ENCODE measurements at regions not wholly inside any gene's neighbourhood (a gene's known extent, or its start where the extent isn't known, plus 50 kb on each side); places are given as distances from the start of the nearest gene placed in this dataset.
"Not testable (repeated sequence)": the region's sequence is repeated elsewhere in the genome, so short reads cannot be mapped to it uniquely, and the experiment has no call there.

DNA sequence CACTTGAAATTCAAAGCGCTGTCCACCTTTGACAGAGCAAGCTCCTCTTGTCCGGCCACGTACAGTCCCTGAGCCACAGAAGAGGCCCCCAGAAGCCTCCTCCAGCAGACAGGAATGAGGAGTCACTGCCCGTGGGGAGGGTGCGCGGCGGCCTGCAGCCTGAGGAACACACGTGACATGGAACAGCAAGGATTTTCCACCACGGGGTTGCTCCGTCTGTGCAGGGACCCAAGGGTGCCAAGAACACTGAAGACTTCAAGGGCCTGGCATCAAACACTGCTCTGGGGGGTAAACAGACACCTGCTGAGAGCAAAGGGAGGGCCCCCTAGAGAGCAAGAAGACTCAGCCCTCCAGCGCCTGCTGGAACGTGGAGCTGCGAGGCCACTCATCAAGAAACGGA, 237.9 kb upstream of the SGCG start:
- TF ChIP-seq, protein P1, sequence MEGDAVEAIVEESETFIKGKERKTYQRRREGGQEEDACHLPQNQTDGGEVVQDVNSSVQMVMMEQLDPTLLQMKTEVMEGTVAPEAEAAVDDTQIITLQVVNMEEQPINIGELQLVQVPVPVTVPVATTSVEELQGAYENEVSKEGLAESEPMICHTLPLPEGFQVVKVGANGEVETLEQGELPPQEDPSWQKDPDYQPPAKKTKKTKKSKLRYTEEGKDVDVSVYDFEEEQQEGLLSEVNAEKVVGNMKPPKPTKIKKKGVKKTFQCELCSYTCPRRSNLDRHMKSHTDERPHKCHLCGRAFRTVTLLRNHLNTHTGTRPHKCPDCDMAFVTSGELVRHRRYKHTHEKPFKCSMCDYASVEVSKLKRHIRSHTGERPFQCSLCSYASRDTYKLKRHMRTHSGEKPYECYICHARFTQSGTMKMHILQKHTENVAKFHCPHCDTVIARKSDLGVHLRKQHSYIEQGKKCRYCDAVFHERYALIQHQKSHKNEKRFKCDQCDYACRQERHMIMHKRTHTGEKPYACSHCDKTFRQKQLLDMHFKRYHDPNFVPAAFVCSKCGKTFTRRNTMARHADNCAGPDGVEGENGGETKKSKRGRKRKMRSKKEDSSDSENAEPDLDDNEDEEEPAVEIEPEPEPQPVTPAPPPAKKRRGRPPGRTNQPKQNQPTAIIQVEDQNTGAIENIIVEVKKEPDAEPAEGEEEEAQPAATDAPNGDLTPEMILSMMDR (IDR thresholded peaks at IDR 0.05 in 2 of 3, conservative IDR thresholded peaks at IDR 0.05 in 1 of 3; ENCODE audit: insufficient read depth in 2 of 3, low read depth in 1 of 3, low read length in 3 of 3), result not testable (repeated sequence)
- not testable (repeated sequence) for TF ChIP-seq JUND (IDR thresholded peaks at IDR 0.05; ENCODE audit: borderline replicate concordance, low read depth, low read length); JUND (tag; IDR thresholded peaks at IDR 0.05; ENCODE audit: borderline replicate concordance, low read depth, low read length); FOXA1 (IDR thresholded peaks at IDR 0.05; ENCODE audit: borderline replicate concordance); U2AF2 (optimal IDR thresholded peaks at IDR 0.05; ENCODE audit: low read depth, low read length); ZFP1 (CRISPR knock-in tag; IDR thresholded peaks at IDR 0.05); HMG20B (CRISPR knock-in tag; IDR thresholded peaks at IDR 0.05); HNRNPUL1 (IDR thresholded peaks at IDR 0.05; ENCODE audit: low read length); TEAD1 (CRISPR knock-in tag; IDR thresholded peaks at IDR 0.05); SAP30 (IDR thresholded peaks at IDR 0.05; ENCODE audit: borderline replicate concordance, insufficient read depth, low read depth, low read length, poor library complexity, severe bottlenecking)
- TF ChIP-seq, protein P2, sequence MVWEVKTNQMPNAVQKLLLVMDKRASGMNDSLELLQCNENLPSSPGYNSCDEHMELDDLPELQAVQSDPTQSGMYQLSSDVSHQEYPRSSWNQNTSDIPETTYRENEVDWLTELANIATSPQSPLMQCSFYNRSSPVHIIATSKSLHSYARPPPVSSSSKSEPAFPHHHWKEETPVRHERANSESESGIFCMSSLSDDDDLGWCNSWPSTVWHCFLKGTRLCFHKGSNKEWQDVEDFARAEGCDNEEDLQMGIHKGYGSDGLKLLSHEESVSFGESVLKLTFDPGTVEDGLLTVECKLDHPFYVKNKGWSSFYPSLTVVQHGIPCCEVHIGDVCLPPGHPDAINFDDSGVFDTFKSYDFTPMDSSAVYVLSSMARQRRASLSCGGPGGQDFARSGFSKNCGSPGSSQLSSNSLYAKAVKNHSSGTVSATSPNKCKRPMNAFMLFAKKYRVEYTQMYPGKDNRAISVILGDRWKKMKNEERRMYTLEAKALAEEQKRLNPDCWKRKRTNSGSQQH (CRISPR knock-in tag; IDR thresholded peaks at IDR 0.05), result not testable (repeated sequence)
- TF ChIP-seq, protein P3, sequence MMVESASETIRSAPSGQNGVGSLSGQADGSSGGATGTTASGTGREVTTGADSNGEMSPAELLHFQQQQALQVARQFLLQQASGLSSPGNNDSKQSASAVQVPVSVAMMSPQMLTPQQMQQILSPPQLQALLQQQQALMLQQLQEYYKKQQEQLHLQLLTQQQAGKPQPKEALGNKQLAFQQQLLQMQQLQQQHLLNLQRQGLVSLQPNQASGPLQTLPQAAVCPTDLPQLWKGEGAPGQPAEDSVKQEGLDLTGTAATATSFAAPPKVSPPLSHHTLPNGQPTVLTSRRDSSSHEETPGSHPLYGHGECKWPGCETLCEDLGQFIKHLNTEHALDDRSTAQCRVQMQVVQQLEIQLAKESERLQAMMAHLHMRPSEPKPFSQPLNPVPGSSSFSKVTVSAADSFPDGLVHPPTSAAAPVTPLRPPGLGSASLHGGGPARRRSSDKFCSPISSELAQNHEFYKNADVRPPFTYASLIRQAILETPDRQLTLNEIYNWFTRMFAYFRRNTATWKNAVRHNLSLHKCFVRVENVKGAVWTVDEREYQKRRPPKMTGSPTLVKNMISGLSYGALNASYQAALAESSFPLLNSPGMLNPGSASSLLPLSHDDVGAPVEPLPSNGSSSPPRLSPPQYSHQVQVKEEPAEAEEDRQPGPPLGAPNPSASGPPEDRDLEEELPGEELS (CRISPR knock-in tag; IDR thresholded peaks at IDR 0.05; ENCODE audit: borderline replicate concordance), result not testable (repeated sequence)
- TF ChIP-seq, protein P4, sequence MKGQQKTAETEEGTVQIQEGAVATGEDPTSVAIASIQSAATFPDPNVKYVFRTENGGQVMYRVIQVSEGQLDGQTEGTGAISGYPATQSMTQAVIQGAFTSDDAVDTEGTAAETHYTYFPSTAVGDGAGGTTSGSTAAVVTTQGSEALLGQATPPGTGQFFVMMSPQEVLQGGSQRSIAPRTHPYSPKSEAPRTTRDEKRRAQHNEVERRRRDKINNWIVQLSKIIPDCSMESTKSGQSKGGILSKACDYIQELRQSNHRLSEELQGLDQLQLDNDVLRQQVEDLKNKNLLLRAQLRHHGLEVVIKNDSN (CRISPR knock-in tag; IDR thresholded peaks at IDR 0.05), result not testable (repeated sequence)
